KBM-7 (cell line): ENCODE measurements at regions not wholly inside any gene's neighbourhood (a gene's known extent, or its start where the extent isn't known, plus 50 kb on each side); places are given as distances from the start of the nearest gene placed in this dataset.

Experiments
- DNase-seq: peaks from one replicate; pipeline ENCODE4 v3.0.0-alpha.2; 2015
- in situ Hi-C: fragments of 300-500 bp; cut with MboI; formaldehyde crosslinking; loops from 2 replicates; pipeline ENCODE4 v1.14.3; 2020; ENCODE audit warnings: low sequenced_read_pairs, low pct_unique_long_range_greater_than_20kb, mixed read lengths

DNA sequence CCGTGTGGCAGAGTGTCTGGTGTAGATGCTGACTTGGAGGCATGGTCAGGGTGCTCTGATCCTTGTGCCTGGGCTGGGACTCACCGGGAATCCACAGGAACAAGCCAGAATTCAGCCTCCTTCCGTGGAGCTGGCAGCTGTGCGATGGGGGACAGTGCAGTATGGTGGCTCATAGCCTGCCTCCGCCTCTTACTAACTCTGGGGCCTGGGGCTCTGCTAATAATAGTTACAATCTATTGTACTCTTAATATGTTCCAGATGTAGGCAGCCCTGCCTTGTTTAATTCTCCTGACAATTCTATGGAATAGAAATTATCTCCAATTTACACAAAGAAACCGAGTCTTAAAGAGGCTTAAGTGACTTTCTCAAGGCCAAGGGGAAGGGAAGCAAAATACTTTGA lies 77.6 kb downstream of the PCDH1 start:
- no peak for DNase-seq
- in situ Hi-C loops = no loop called here

DNA sequence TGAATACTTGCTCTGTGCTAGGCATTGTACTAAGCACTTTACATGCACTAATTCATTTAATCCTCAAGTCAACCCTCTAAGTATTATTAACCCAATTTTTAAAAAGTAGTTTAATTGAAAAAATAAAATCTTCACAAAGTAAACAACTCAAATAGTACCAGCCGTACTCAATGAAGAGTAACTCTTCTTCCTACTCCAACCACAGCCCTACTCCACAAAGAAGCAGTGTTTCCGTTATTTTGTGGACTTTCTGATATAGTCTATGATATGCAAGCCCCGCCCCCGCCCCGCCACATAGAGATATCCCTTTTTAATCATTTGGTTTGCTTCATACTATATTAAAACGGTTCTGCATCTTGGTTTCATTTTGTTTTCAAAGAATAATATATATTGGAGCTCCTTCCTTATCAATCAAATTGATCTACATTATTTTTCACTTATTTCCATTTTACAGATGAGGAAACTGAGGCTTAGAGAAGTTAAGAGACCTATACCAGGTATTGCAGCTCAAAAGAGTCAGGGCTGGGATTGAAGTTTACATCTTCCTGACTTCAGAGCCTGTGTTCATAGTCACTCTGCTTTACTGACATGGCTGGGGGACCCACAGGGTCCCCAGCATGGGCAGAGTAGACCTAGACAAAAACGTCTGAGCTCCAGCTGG lies 78.6 kb downstream of the PCDH1 start:
- in situ Hi-C loops = no loop called here
- no peak for DNase-seq

DNA sequence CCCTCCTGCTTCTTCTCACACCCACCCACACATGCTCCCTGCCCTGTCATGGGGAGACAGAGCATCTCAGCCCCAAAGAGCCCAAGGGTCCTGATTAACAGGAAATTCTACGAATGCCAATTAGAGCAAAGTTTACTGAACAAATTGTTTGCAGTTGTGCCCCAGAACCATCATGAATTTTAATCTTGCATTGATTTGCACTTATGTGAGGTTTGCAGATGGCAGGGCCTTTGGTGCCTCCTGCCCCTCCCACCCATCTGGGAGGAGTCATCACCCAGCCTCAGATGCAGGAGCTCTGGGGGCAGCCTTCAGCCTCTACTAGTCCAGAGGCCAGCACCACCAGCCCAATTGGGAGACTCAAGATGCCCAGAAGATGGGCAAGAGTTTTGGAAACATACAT lies 80.8 kb downstream of the PCDH1 start:
- DNase-seq = no peak
- in situ Hi-C loops = no loop called here

DNA sequence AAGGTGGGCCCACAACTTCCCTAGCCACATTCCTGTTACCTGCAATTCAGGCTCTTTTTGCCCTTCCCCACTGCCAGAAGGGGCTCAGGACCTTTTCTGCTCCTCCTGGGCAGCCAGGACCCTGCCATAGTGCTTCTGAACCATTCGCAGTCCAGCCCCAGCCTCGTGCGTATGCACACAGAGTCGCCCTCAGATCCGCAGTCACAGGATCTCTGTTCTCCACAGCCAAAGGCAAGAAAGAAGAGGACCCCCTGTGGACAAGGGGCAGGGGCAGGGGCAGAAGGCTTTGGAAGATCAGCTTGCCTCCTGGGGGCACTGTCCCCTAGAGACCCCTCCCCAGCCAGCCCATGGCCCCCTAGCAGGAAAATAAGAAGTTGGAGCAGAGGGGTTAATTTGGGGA lies 82.8 kb downstream of the PCDH1 start:
- in situ Hi-C loops = no loop called here

DNA sequence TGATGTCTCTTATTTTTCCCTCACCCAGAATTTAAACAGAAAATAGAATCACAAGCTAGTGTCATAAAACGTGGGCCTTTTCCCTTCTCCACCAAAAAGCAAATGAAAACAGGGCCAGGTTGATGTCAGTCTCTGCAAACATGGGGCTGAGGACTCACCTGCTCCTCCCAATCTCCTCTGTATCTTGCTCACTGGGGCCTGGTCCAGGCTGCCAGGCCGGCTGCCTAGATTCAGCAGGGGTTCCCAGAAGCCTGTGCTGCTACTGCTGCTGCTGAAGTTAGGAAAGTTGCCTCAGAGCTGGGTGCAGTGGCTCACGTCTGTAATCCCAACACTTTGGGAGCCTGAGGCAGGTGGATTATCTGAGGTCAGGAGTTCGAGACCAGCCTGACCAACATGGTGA lies 84.3 kb downstream of the PCDH1 start:
- DNase-seq = no peak
- in situ Hi-C loops = no loop called here

More for the DNA sequence above, 82.8 kb downstream of the PCDH1 start:
- no peak for DNase-seq

DNA sequence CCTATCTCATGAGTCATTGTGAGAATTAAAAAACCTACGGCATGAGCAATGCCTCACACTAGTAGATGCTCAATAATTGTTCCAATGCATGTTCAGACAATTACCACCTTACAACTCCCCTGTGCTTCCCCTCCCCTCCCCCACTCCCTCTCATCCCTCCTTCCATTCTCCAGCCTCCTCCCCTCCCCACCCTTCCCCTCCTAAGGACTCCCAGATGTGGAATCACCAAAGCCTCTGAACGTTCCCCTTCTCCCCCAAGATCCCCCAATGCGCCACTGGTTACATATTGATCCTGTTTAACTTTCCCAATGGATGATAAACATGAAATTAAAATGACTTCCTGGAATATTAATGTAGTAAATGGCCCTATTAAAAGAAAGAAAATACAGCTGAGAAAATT lies 84.8 kb downstream of the PCDH1 start:
- in situ Hi-C loops = no loop called here
- DNase-seq = no peak

DNA sequence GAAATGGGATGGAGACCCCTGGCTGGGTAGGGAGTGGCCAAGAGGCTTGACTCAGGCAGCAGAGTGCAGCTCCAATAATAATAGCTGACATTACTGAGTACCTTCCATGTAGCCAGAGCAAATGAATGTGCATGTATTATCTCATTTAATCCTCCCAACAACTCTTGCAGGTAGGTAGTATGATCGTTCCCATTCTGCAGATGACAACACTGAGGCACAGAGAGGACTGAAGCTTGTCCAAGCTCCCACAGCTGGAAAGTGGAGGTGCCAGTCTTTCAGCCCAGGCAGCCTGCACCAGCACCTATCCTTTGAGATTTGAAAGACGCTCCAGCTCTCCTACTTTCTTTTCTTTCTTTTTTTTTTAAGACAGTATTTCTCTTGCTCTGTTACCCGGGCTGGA lies 87.6 kb downstream of the PCDH1 start:
- in situ Hi-C loops = no loop called here
- DNase-seq = no peak

DNA sequence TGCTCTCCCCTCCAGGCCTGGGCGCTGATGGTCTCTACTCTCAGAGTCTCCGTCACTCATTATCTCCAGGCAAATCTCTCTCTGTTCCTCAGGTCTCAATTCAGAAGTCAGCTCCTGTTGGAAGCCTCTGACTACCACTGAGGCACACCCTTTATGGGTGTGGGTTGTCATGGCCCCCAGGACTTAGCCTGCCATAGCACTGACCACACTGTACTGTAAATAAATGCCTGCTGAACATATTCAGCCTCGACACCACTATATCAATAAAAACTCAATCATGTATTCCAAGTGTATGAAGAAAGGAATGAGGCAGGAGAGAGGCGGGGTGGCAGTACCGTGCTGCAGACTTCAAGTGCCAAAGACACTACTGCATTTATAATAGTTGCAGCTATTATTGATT lies 88.9 kb downstream of the PCDH1 start:
- no peak for DNase-seq
- in situ Hi-C loops = no loop called here

DNA sequence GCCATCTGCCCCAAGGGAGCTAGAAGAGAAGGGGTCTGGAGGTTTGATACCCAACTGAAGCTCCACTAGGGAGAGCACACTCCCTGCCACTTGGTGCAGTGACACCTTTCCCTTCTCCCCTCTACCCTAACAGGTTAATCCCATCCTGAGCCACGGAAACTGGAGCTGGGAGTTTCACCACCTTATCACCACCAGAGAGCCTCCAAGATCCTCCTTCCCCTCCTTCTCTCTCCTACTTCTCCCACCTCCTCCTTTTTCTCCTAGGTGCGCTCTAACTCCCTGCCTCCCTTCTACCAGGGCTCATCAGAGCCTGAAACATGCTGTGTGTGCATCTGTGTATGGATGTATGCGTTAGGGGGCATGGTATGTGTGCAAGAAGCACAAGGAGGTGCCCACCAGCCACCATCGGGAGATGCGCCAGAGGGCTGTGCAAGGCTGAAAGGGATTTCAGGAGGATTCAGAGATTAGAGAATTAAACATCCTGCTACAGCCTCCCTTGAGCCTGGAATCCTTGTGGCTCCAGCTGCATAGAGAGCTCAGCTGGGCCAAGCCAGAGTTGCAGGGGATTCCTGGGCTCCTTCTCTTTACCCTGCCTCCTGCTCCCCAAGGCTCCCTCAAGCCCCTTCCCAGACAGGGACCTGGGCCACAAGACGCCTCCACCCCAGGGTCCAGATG lies 89.8 kb downstream of the PCDH1 start:
- in situ Hi-C loops = no loop called here
- DNase-seq = no peak

DNA sequence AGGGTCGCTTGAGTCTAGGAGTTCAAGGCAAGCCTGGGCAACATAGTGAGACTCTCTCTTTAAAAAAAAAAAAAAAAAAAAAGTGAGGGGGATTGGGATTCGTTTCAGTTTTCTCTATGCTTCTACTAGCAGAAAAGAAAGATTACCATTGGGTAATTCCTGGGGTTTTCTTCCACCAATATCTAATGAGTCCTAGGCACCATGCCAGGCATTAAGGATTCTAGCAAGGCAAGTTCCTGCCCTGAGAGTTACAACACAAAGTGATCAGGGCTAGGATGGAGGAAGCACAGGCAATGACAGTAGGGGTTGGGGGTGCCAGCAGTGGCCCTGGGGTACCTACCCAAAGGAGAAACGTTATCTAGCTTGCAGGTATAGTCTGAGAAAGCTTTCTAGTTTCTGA lies 90.8 kb downstream of the PCDH1 start:
- no peak for DNase-seq
- in situ Hi-C loops = no loop called here

DNA sequence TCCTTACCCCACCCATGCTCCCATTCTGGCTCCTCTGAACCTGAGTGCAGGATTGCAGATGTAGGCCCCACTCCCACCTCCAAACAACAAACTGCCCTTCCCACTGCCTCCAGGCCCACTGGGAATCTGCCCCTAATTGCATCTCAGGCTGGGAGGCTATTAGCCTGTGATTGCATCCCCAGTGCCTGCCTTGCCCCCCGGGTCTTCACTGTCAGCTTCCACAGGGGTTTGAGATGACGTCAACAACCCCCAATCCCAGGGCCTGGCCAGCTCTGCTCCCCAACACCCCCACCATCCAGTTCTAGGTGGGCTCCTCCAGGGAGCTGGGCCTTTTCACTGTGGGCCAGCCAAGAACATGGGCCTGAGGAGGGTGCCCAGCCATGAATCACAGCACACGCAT lies 91.5 kb downstream of the PCDH1 start:
- in situ Hi-C loops = no loop called here
- no peak for DNase-seq

DNA sequence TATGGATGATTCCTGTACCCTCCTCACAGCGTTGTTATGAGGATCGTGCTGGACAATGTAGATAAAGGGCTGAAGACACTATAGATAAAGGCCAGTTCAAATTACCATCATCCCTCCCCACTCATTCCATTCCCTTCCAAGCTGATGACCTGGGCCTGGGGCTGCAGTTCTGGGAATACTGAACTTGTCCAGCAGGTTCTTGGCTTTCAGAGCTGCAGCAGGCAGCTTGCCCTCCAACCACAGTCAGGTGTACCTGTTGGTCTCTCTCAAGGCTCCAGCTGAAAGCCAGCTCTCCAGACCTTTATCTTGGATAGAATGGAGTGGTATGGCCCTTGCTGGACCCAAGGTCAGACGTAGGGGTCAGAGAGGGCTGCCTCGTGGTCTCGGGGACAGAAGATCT lies 92.5 kb downstream of the PCDH1 start:
- in situ Hi-C loops = no loop called here
- DNase-seq = no peak

DNA sequence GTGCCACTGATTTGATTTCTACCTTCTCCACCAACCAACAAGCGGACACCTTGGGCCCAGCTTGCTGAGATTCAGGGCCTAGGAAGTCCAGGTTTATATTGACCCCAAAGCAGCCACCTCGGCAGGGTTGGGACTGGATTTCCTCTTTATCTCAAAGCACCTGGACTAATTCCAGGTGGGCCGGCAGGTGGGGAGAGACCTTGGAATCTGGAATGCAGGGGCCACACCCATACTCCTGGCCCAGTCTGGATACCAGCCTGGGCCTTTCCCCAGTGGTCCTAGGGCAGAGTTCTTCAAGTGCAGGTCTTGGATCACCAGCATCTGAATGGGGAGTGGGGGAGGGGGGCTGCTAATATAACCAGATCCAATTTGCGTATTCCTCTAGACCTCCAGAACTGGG lies 93.1 kb downstream of the PCDH1 start:
- no peak for DNase-seq
- in situ Hi-C loops = no loop called here

DNA sequence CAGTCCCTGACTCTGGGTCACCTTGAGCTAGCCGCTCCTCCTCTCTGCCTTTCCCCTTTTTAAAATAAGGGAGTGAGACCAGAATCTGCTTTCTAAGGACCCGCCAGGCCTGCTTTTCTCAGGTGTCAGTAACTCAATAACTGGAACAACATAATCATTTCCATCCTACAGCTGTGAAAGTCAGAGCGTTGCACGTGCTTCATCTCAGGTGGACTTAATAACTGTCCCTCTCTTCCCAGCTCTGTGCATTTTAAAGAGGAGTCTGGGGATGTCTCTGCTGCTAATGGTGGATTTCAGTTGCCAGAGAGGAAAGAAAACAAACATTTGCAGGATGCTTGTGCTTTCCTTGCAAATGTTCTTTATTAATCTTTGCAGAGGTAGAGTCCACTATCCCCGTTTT lies 93.7 kb downstream of the PCDH1 start:
- in situ Hi-C loops = no loop called here
- DNase-seq = no peak

DNA sequence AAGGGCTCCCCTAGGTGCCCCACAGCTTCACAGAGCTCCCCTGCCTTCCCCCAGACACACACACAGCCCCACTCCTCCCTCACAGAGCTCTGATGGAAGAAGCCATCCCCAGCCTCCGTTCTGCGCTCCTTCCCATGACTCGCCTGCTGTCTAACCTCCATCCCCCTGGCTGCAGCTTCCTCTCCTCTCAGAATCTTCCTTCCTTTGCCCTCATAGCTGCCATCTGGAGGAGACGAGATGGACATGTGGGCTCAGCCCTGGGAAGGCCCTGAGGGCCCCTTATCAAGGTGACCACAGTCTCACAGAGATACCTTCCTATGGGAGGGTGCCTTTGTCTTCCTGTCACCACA lies 94.3 kb downstream of the PCDH1 start:
- no peak for DNase-seq
- in situ Hi-C loops = no loop called here

DNA sequence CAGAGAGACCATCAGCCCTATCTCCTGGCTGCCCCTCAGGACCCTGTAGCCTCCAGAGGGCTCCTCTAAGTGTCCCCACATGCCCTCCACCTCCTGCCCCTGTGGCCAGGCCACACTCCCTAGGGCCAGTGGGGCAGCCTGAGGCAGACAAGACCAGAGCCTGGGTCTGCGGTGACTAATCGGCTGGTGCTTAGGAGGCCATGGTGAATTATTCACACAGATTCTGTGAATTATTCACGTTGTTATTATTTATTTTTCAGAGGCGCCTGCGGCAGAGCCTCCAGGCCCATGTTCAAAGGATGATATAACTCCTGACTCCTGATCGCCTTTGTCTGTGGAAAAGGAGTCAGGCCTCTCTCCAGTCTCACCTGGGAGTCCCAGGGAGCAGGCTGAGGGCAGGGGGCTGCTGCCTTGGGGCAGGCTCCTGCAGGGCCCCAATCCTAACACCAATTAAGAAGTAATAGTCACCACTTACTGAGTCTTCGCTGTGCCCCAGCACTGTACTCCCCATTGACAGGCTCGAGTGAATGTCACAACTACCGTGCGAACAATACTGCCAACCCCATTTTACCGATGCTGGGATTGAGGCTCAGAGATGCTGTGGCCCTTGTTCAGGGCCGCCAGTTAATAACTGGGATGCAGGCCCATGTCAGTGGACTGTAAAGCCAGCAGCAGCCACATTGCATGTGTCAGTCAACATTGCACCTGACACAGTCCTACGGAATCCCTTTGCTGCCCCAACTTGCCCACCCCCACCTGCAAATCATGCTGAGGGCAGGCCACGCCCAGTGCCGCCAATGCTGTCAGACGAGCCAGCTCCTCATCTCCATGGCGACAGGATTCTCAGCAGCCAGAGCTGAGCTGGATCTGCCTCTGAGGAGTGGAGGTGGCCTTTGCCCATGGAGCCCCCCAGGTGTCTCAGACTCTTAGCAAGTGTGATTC lies 94.9 kb downstream of the PCDH1 start:
- in situ Hi-C loops = no loop called here
- DNase-seq = no peak

DNA sequence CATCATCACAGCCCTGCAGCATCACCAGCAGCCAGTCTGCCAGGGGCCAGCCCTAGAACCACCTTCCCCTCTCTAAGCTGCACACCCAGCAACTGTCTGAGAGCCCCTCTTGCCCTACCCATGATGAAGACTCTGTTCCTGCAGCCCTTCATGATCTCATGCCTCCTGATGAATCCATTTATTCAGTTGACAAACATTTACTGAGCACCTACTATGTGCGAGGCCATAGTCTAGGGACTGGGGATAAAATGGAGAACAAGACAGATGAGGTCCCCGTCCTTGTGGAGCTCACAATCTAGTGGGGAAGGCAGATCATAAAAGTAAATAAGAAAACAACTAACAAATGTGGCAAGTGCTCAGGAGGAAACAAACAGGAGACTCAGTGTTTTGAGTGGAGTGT lies 96.3 kb downstream of the PCDH1 start:
- no peak for DNase-seq
- in situ Hi-C loops = no loop called here

DNA sequence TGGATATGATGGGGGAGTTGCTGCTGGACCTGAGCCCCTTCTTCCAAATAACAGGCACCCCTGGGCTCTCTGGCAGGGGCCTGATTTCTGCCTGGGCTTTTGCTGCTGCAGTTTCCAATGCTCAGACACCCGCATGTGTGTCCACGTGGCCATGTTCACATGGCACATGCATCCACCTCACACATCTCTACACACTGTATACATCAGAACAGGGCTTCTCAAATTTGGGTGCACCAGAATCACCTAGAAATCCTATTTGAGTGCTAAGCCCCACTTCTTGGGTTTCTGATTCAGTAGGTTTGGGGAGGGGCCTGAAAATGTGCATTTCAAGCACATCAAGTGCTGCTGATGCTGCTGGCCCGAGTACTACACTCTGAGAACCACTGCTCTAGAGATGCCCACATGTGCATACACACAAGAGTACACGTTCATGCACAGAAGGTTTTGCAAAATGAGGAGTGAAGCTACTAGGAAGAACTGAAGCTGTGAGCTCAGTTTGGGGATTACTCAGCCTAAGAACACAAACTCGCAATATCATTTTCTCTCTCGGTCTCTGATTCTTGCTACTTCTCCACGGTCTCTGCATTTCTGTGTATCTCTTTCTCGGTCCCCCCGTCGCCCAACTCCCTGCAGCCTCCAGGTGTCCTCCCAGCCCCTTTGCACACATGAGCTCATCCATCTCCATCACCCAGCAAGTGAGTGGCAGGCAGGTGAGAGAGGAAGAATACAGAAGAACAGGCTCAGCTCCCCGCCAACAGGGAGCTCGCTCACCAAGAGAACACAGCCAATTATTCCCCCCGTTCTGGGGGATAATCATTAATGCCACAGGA lies 97.0 kb downstream of the PCDH1 start:
- DNase-seq = no peak
- in situ Hi-C loops = no loop called here

DNA sequence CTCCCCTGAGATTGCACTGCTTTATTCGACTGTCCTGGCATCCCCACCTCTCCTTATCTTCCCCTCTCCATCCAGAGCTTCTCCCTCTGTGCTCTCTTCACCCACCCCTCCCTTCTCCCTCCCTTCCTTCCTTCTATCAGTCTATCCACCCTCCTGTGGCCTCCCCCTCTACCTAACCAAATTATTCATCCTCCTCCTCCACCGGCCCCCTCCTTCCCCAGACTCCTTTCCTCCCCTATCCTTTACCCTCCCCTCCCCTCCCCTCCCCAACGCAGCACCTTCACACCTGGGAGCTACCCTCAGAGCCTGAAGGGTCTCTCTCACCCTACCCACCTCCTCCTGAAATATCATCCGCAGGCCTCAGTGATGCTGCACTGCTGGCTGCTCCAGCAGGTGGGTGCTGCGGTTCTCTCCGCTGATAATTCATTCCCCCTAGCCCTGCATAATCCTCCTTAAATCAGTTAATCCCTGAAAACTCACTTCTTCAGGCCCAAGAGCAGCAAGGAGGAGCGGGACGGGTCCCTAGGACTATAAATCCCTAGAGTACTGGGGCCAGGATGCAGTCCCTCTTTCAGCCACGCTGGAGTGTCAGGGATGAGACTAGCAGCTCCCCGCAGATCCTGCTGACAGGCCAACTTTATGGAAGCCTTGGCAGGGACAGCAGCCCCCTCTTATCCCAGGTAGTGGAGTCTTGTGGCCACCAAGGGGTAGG lies 97.8 kb downstream of the PCDH1 start:
- no peak for DNase-seq
- in situ Hi-C loops = no loop called here
